GM13977 (cell line): ENCODE measurements at regions not wholly inside any gene's neighbourhood (a gene's known extent, or its start where the extent isn't known, plus 50 kb on each side); places are given as distances from the start of the nearest gene placed in this dataset.

Source experiments
- DNase-seq: peaks from one replicate; pipeline ENCODE4 v3.0.0; 2012; ENCODE audit warnings: low spot score
- in situ Hi-C: fragments of 300-500 bp; cut with MboI; formaldehyde crosslinking; loops from one replicate; pipeline ENCODE4 v1.12.0; 2022; ENCODE audit warnings: low sequenced_read_pairs, low pct_unique_long_range_greater_than_20kb, mixed read lengths, inconsistent platforms; ENCODE audit not compliant: unreplicated experiment
- TF ChIP-seq, protein P1 (sequence below): IDR thresholded peaks from 2 replicates; pipeline ENCODE4 v1.5.1; 2012; ENCODE audit warnings: mild to moderate bottlenecking, control low read depth; ENCODE audit not compliant: insufficient read depth; ENCODE audit errors: extremely low read depth, missing control alignments

DNA sequence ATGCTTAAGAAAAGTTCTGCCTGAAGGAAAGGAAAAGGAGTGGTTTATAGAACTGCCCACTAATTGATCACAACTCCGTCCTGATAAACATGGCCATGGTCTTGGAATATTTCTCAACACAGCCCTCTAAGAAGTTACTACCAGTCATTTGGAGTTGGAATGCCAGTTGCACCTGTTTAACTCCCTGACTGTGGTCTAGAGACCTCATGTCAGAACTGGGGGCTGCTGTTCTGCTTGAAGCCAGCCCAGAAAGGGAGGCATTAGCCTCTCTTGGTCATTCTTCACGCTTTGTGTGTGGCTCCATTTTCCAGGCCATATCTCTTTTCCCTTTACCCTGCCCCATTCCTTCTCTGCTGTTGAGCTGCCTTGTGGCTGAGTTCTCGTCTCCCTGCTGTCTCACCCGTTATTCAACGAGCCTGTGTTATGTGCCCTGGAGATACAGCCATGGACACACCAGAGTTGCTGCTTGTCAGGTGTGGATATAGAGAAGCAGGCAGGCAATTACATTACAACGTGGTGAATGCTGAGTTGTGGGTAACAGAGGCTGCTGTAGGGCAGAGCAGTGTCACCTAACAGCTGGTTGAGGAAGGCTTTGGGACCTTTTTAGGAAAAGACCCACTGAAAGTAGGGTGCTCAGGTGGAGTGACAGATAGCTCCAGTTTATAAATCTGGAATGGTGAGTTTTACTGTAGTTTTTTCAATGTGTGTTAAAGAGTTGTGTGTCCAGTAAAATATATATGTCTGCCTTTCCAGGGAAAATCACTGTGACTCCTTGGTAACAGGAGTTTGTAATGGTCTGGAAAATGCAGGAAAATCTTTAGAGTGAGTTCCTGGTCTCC is 137.0 kb upstream of the IPO9 start:
- TF ChIP-seq, protein P1, sequence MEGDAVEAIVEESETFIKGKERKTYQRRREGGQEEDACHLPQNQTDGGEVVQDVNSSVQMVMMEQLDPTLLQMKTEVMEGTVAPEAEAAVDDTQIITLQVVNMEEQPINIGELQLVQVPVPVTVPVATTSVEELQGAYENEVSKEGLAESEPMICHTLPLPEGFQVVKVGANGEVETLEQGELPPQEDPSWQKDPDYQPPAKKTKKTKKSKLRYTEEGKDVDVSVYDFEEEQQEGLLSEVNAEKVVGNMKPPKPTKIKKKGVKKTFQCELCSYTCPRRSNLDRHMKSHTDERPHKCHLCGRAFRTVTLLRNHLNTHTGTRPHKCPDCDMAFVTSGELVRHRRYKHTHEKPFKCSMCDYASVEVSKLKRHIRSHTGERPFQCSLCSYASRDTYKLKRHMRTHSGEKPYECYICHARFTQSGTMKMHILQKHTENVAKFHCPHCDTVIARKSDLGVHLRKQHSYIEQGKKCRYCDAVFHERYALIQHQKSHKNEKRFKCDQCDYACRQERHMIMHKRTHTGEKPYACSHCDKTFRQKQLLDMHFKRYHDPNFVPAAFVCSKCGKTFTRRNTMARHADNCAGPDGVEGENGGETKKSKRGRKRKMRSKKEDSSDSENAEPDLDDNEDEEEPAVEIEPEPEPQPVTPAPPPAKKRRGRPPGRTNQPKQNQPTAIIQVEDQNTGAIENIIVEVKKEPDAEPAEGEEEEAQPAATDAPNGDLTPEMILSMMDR = no peak
- in situ Hi-C loops = no loop called here
- DNase-seq = no peak

DNA sequence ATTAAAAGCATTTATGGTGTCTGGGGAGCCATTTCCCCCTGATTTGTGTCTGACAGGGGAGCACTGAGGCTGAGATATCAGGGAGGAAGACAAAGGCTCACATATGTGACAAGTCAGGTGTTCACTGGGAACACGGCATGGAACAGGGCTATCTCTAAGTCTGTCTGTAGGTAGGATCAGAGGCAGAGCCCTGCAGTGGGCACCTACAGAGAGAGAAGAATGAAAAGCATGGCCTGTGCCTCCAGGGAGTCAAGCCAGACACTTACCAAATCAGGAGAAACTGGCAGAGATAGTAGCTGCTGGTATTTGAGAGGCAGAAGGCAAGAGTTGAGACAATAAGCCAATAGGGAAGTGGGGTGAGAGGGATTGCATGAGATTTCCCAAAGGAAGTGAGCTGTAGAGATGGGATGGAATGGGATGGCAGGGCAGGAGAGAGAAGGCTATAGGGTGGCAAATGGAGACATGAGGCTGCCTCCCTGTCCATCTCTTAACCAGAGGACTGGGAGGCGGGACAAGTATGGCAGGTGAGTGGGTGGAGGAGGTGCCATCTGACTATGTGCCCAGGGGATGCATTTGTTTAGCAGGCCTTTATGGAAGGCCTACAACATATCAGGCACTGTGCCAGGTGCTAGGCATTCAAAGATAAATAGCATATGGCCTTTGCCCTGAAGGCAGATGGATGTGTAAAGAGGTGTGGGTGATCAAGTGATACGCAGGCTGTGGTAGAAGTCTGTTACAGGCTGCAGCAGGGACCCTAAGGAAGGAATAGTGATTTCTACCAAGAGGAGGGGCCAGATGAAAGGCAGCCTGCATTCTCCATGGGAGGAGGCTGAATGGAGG is 136.2 kb upstream of the IPO9 start:
- in situ Hi-C loops = no loop called here
- TF ChIP-seq, protein P1 = no peak
- DNase-seq = no peak

DNA sequence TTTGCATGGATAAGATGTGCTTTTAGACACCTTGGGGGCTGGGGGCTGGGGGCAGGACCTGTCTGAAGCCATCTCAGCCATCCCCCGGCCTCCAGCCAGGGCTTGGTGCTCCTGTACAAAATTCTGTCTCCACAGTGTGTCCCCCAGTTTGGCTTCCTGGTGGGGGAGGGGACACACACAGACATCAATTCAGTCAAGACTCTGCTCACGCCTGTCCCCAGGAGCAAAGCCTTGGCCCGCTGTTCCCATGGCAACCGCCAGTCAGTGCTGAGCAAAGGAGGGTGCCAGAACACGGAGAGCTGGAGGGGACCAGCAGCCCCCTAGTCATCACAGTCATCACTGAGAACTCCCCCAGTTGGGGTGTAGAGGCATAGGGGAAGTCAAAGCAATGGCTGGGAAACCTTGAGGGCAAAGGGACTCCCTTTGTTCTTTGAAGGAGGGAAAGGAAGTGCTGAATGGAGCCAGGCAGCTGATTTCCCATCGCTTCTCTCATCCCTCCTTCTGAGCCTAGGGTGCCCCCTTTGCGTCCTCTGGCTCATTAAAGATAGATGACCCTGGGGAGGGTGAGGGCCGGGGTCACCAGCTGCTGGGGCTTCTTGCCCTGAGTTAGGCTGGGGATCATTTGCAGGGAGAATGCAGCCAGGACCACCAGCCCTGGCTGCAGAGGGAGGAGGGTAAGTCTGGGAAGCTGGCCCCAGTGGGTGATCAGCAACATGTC is 134.9 kb upstream of the IPO9 start:
- in situ Hi-C loops = no loop called here
- DNase-seq = no peak
- TF ChIP-seq, protein P1 = no peak

DNA sequence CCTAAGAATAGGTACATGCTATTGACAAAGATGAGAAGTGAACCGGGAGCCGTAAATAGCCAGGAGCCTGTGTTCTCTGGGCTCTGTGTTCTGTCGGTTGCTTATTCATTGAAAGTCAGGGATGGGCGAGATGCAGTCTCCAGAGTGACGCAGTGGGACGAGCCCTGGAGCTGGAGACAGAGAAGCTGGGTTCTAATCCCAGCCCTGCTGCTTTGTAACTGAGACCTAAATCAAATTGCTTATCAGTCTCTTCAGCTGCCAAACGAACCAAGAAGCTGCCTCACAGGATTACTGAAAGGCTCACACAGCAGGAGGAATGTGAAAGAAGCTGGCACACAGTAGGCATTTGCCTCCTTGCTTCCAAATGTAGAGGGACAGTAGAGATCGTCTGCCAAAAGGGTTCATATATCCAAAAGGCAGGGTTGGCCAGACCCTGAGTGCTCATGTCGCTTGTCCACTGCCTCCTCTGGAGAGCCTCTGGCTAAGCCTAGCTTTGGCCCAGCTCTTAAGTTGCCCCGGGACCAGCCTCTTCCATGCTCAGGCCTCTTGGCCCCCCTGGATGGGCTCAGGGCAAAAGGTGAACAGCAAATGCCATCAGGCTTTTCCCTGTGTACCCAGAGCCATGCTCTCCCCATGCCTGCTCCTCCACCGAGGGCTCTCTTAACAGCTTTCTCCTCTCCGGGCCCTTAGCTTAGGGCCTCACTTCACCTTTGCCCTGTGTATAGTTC is 134.2 kb upstream of the IPO9 start:
- TF ChIP-seq, protein P1 = no peak
- in situ Hi-C loops = no loop called here

DNA sequence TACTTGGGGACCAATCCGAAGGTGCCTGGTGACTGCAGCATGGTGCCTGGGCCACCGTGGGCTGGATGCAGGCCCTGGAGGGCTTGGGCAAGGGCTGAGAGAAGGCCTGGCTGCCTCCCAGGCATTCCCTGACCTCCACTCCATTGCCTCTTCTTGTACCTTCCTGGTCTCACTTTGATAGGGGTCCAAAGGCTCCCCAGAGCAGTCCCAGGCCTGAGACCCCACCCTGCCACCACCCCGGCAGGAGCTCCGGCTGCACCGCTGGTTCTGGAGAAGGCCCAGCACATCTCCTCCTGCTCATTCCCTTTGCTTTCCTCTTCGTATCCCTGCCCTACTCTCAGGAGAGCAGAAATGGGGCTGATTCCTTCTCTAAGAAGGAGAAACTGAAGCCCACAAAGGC is 133.3 kb upstream of the IPO9 start:
- no peak for DNase-seq
- TF ChIP-seq, protein P1 = no peak
- in situ Hi-C loops = no loop called here

More for the DNA sequence above, 134.2 kb upstream of the IPO9 start:
- DNase-seq = no peak
